ENCODE measurements at regions not wholly inside any gene's neighbourhood (a gene's known extent, or its start where the extent isn't known, plus 50 kb on each side); places are given as distances from the start of the nearest gene placed in this dataset.

GRCh38 chr14:76272774-76273173 is 103.2 kb upstream of the ESRRB start:
- H3K4me3 ChIP-seq (ENCODE audit: low read depth, low read length) = no peak overlapping the region
- TF ChIP-seq CTCF (IDR thresholded peaks at IDR 0.05; ENCODE audit: low read depth, low read length, missing control alignments) = no peak
- no peak for DNase-seq (ENCODE audit: low read depth)

GRCh38 chr14:76273346-76273745 is 102.6 kb upstream of the ESRRB start:
- DNase-seq (ENCODE audit: low read depth) = no peak
- TF ChIP-seq CTCF (IDR thresholded peaks at IDR 0.05; ENCODE audit: low read depth, low read length, missing control alignments) = no peak
- no peak overlapping the region for H3K4me3 ChIP-seq (ENCODE audit: low read depth, low read length)

DNA sequence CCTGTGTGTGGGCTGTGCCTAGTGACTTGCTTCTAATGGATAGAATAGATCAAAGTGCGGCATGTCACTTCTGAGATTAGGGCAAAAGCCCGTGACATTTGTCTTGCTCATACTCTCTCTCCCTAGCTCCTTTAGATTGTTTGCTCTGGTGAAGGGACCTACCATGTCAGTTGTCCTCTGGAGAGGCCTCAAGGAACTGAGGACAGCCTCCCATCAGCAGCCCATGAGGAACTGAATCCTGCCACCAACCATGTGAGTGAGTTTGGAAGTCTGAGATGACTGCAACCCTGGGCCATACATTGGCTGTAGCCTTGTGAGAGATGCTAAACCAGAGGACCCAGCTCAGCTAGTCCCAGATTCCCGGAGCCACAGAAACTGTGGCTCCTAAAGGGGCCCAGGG is 101.6 kb upstream of the ESRRB start:
- TF ChIP-seq CTCF (IDR thresholded peaks at IDR 0.05; ENCODE audit: low read depth, low read length, missing control alignments) = no peak

GRCh38 chr14:76277586-76278130 is 98.3 kb upstream of the ESRRB start:
- no peak for TF ChIP-seq CTCF (IDR thresholded peaks at IDR 0.05; ENCODE audit: low read depth, low read length, missing control alignments)
- H3K4me3 ChIP-seq (ENCODE audit: low read depth, low read length) = no peak overlapping the region
- DNase-seq (ENCODE audit: low read depth) = no peak

More for the DNA sequence above, 101.6 kb upstream of the ESRRB start:
- no peak overlapping the region for H3K4me3 ChIP-seq (ENCODE audit: low read depth, low read length)
- no peak for DNase-seq (ENCODE audit: low read depth)

GRCh38 chr14:76280221-76280620 is 95.7 kb upstream of the ESRRB start:
- no peak for TF ChIP-seq CTCF (IDR thresholded peaks at IDR 0.05; ENCODE audit: low read depth, low read length, missing control alignments)
- no peak for DNase-seq (ENCODE audit: low read depth)

DNA sequence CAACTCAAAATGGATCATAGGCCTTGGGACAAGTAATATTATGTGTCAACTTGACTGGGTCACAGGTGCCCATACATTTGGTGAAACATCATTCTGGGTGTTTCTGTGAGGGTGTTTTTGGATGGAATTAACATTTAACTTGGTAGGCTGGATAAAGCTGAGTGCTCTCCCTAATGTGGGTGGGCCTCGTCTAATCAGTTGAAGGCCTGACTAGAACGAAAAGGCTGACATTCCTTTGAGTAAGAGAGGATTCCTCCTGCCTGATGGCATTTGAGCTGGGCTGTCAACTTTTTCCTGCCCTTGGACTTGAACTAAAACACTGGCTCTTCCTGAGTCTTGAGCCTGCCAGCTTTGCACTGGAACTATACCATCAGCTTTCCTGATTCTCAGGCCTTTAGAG is 93.4 kb upstream of the ESRRB start:
- no peak for TF ChIP-seq CTCF (IDR thresholded peaks at IDR 0.05; ENCODE audit: low read depth, low read length, missing control alignments)
- H3K4me3 ChIP-seq (ENCODE audit: low read depth, low read length) = no peak overlapping the region
- no peak for DNase-seq (ENCODE audit: low read depth)

More at GRCh38 chr14:76280221-76280620, 95.7 kb upstream of the ESRRB start:
- H3K4me3 ChIP-seq (ENCODE audit: low read depth, low read length) = no peak overlapping the region

- no peak for TF ChIP-seq CTCF (IDR thresholded peaks at IDR 0.05; ENCODE audit: low read depth, low read length, missing control alignments)
- no peak for DNase-seq (ENCODE audit: low read depth)
- H3K4me3 ChIP-seq (ENCODE audit: low read depth, low read length) = no peak overlapping the region
These were observed 88.9 kb upstream of the ESRRB start for GRCh38 chr14:76287063-76287462.
